Smooth muscle cell of the brain vasculature (primary cell): ENCODE measurements at regions not wholly inside any gene's neighbourhood (a gene's known extent, or its start where the extent isn't known, plus 50 kb on each side); places are given as distances from the start of the nearest gene placed in this dataset.

Source experiments
- DNase-seq: peaks from one replicate; pipeline ENCODE4 v3.0.0-alpha.2; 2012; ENCODE audit warnings: low read depth, low spot score

GRCh38 chr16:49216593-49216992, 65.0 kb downstream of the CBLN1 start:
- no peak for DNase-seq

GRCh38 chr16:49213594-49213993, 68.0 kb downstream of the CBLN1 start:
- DNase-seq, result no peak

- DNase-seq, result no peak
Measured at GRCh38 chr16:49204191-49204590, 77.4 kb downstream of the CBLN1 start.

- DNase-seq, result no peak
Measured at GRCh38 chr16:49203361-49203760, 78.3 kb downstream of the CBLN1 start.

GRCh38 chr16:49201118-49201517, 80.5 kb downstream of the CBLN1 start:
- no peak for DNase-seq

GRCh38 chr16:49200223-49200820, 81.3 kb downstream of the CBLN1 start:
- DNase-seq, result no peak

GRCh38 chr16:49195237-49195548, 86.4 kb downstream of the CBLN1 start:
- DNase-seq, result no peak

GRCh38 chr16:49194537-49195236, 87.0 kb downstream of the CBLN1 start:
- DNase-seq, result no peak

- no peak for DNase-seq
Measured at GRCh38 chr16:49193596-49193995, 88.0 kb downstream of the CBLN1 start.

- DNase-seq, result no peak
Measured at GRCh38 chr16:49189286-49189685, 92.4 kb downstream of the CBLN1 start.

GRCh38 chr16:49183911-49184310, 97.7 kb downstream of the CBLN1 start:
- no peak for DNase-seq

- no peak for DNase-seq
Measured at GRCh38 chr16:49181791-49182518, 99.7 kb downstream of the CBLN1 start.

- DNase-seq, result no peak
Measured at GRCh38 chr16:49179714-49180330, 101.8 kb downstream of the CBLN1 start.

- DNase-seq, result no peak
Measured at GRCh38 chr16:49168126-49168525, 113.5 kb downstream of the CBLN1 start.

GRCh38 chr16:49165025-49165424, 116.6 kb downstream of the CBLN1 start:
- no peak for DNase-seq

- DNase-seq, result no peak
Measured at GRCh38 chr16:49161191-49161590, 120.4 kb downstream of the CBLN1 start.

- no peak for DNase-seq
Measured at GRCh38 chr16:49158029-49158642, 123.5 kb downstream of the CBLN1 start.

GRCh38 chr16:49150341-49150740, 131.3 kb downstream of the CBLN1 start:
- no peak for DNase-seq

- DNase-seq, result no peak
Measured at GRCh38 chr16:49148410-49148809, 133.2 kb downstream of the CBLN1 start.

- DNase-seq, result no peak
Measured at GRCh38 chr16:49140618-49141017, 141.0 kb downstream of the CBLN1 start.

GRCh38 chr16:49130397-49130796, 151.2 kb downstream of the CBLN1 start:
- DNase-seq, result no peak

GRCh38 chr16:49129935-49130334, 151.7 kb downstream of the CBLN1 start:
- no peak for DNase-seq
